Activated naive CD8-positive, alpha-beta T cell treated with anti-CD3 and anti-CD28 coated beads, Interleukin-2, amount 50 U/mL, for 24 hours (primary cell): ENCODE measurements at regions not wholly inside any gene's neighbourhood (a gene's known extent, or its start where the extent isn't known, plus 50 kb on each side); places are given as distances from the start of the nearest gene placed in this dataset.
"Not testable (repeated sequence)": the region's sequence is repeated elsewhere in the genome, so short reads cannot be mapped to it uniquely, and the experiment has no call there.

Experiments used
- ATAC-seq: fragments of 150-1000 bp; cut with Tn5 transposase; one replicate; pipeline ENCODE4 v1.10.0; 2021
- DNase-seq: peaks from one replicate; pipeline ENCODE4 v3.0.0; 2021
- H3K27ac Mint-ChIP-seq: one replicate; pipeline ENCODE4 v1.8.0; 2021; ENCODE audit warnings: mild to moderate bottlenecking, mixed read lengths
- H3K27me3 Mint-ChIP-seq: one replicate; pipeline ENCODE4 v1.8.0; 2021; ENCODE audit warnings: mixed read lengths
- H3K36me3 Mint-ChIP-seq: one replicate; pipeline ENCODE4 v1.8.0; 2021; ENCODE audit warnings: low read depth, mixed read lengths
- H3K4me1 Mint-ChIP-seq: one replicate; pipeline ENCODE4 v1.8.0; 2021; ENCODE audit warnings: mixed read lengths
- H3K4me3 Mint-ChIP-seq: one replicate; pipeline ENCODE4 v1.8.0; 2021; ENCODE audit warnings: mild to moderate bottlenecking, moderate library complexity, mixed read lengths
- H3K9me3 Mint-ChIP-seq: one replicate; pipeline ENCODE4 v1.8.0; 2021; ENCODE audit warnings: mixed read lengths

DNA sequence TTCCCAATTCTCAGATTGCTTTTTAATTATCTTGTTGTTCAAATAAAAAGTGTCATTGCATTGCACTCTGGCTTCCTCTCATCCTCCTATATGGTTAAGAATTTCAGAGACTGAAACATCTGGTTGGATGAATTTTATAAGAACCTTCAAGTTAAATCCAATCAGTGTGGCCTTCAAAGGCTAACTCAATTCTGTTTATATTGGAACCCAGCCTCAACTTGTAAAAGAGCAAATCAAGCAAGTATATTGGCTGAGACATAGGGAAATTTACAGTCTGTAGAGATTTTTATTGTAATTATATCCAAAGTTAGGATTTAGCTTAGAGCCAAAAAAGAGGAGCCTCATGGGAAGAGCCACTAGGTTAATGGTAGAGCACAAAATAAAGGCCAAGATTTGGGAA, 159.9 kb upstream of the FER start:
- H3K36me3 Mint-ChIP-seq = no peaks in the 10 kb centered on the region
- H3K27me3 Mint-ChIP-seq = peaks cover 14% of the 10 kb centered on the region
- no peaks in the 10 kb centered on the region for H3K9me3 Mint-ChIP-seq
- no peak overlapping the region for H3K27ac Mint-ChIP-seq
- DNase-seq (no peak), ATAC-seq (no peak)
- H3K4me3 Mint-ChIP-seq = no peak overlapping the region
- no peaks in the 10 kb centered on the region for H3K4me1 Mint-ChIP-seq

DNA sequence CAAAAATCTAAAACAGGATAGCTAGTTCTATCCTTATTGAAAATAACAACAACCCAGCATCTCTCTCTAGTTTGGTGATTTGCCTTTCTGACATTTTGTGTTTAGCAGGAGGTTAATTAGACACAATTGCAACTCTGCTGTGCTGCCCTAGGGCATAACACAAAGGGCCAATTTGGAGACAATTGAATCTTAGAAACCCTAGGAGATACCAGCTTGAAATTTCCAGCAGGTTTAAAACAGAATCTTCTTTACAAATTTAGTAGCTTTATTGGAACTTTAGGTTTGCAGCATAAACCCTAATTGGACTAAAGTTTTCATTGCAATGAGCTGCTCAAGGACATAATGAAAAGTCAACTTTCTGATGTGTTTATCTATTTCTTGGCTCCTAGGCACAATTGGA, 166.7 kb upstream of the FER start:
- no peak overlapping the region for H3K27ac Mint-ChIP-seq
- no peak overlapping the region for H3K4me3 Mint-ChIP-seq
- H3K9me3 Mint-ChIP-seq = no peaks in the 10 kb centered on the region
- H3K4me1 Mint-ChIP-seq = no peaks in the 10 kb centered on the region
- peaks cover 17% of the 10 kb centered on the region for H3K27me3 Mint-ChIP-seq
- no peak for DNase-seq
- ATAC-seq = no peak
- H3K36me3 Mint-ChIP-seq = no peaks in the 10 kb centered on the region

DNA sequence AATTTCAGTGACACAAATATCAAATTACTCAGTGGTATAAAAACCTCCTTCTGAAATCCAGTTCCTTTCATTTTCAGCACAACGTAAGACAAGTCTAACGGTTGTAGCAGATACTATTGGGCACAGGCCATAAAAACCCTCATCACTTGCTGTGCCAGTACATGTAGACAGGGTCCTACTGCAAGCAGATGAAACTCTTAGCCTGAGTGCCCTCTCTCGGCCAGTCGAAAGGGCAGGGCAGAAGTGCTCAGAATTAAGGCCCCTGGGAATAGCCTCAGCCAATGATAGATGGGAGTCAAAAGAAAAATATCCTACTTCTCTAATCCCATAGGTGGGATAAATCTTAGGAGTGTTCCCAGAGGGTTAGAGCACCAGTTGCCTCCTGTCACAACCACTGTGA, 168.5 kb upstream of the FER start:
- Mint-ChIP-seq H3K36me3 (peaks cover under 1% of the 10 kb centered on the region), H3K9me3 (peaks cover 7% of the 10 kb centered on the region), H3K27ac (no peak overlapping the region), H3K27me3 (peaks cover 10% of the 10 kb centered on the region), H3K4me3 (no peak overlapping the region), H3K4me1 (no peaks in the 10 kb centered on the region)
- ATAC-seq (no peak), DNase-seq (no peak)

DNA sequence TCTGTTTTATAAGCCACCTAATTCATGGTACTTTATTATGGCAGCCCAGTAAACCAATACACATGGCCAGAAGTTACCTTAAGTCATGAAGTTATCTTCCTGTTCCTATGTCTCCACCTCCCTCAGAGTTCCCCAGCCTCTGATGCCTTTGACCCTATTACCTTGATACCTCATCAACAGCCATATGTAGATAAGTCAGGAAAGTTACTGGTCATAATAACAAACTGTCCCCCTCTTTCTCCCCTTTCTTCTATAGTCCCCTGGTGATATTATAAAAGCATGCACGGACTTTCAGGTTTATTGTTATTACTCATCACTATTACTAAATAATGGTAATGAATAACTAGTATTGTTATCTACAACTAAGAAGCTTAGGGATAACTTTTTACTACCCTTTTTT, 168.9 kb upstream of the FER start:
- DNase-seq = no peak
- no peak for ATAC-seq
- Mint-ChIP-seq H3K27ac (no peak overlapping the region), H3K9me3 (peaks cover 7% of the 10 kb centered on the region), H3K36me3 (peaks cover 2% of the 10 kb centered on the region), H3K4me3 (no peak overlapping the region), H3K4me1 (no peaks in the 10 kb centered on the region), H3K27me3 (peaks cover 10% of the 10 kb centered on the region)

DNA sequence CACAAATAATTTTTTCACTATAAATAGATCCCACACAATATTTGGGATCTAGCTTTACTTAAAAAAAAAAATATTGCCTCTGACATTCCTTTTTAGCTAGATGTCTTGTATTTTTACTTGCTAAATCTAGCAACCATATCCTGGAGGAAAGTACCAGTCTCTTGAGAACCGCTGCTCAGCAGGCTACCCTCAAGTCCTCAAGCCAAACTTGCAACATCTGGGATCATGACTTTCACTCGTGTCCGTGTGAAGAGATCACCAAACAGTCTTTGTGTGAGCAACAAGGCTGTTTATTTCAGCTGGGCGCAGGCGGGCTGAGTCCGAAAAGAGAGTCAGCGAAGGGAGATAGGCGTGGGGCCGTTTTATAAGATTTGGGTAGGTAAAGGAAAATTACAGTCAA, 180.3 kb upstream of the FER start:
- H3K4me1 Mint-ChIP-seq = no peaks in the 10 kb centered on the region
- no peaks in the 10 kb centered on the region for H3K27me3 Mint-ChIP-seq
- no peak overlapping the region for H3K27ac Mint-ChIP-seq
- DNase-seq (no peak), ATAC-seq (no peak)
- no peaks in the 10 kb centered on the region for H3K9me3 Mint-ChIP-seq
- no peaks in the 10 kb centered on the region for H3K36me3 Mint-ChIP-seq
- no peak overlapping the region for H3K4me3 Mint-ChIP-seq

DNA sequence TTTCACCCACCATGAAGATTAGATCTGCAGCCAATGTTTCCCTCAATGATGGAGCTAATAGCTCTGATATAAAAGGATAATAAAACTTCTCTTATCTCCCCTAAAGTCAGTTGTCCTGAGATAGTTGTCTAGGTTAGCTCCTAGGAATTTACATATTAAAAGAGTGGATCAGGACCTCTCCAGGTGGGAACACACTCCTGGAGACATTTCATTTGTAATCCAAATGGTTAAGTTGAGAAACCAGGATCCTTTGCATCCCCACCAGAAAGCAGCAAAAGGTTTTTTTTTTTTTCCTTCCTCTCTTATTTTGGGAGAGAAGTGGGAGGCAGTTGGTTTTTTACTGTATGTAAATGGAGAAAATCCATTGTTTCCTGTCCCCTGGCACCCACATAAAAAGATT, 182.5 kb upstream of the FBXL17 start:
- H3K27ac Mint-ChIP-seq = no peak overlapping the region

DNA sequence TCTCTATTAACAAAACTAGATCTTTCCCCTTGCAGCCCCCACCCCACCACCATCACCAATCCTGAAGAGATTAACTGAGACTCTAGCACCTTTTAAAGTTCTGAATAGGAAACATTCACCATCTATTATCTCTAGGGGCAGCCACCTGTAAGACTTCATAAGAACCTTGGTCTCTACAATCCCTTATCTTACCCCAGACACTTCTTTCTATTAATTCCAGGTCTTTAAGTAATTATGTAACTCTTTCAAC, 180.2 kb upstream of the FBXL17 start:
- Mint-ChIP-seq H3K9me3 (no peaks in the 10 kb centered on the region), H3K27ac (no peak overlapping the region), H3K27me3 (no peaks in the 10 kb centered on the region), H3K4me1 (no peaks in the 10 kb centered on the region), H3K36me3 (no peaks in the 10 kb centered on the region), H3K4me3 (no peak overlapping the region)
- no peak for DNase-seq
- no peak for ATAC-seq

More for the DNA sequence above, 182.5 kb upstream of the FBXL17 start:
- H3K4me1 Mint-ChIP-seq = no peaks in the 10 kb centered on the region
- no peak for ATAC-seq
- no peaks in the 10 kb centered on the region for H3K36me3 Mint-ChIP-seq
- no peaks in the 10 kb centered on the region for H3K9me3 Mint-ChIP-seq
- no peaks in the 10 kb centered on the region for H3K27me3 Mint-ChIP-seq
- DNase-seq = no peak
- no peak overlapping the region for H3K4me3 Mint-ChIP-seq

DNA sequence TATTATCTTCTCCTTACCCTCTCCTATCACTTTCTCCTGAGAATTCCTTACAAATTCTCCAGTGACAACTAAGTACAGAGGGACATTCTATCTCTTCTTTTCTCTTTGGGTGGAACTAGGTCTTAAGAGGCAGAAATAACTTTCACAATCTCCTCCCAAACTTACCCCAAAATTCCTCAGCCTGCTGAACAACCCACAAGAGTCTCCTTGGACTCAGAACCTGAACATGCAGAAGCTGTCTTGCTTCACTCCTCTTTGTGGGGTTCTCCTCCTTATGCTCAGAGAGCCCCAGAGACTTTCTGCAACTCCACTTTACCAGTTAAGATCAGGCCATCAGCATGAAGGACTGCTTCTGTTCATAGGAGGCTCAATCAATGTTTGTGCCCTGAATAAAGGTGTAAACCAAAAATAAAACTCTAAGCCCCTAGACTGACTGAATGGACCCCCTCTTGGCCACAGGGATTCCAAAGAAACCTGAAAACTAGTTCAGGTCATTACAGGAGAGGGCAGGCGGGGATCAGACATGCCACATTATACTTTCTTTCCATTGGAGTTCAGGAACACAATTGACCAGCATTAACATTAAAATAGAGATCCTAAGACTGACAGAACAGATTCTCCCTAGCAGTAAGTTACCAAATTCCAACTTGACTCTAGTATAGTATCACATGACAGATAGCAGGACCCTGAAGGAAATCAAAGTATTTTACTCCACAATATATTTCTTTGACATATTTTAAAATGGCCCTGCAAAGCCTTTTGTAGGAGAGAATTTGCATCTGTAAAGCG, 179.7 kb upstream of the FBXL17 start:
- Mint-ChIP-seq H3K27me3 (no peaks in the 10 kb centered on the region), H3K4me1 (no peaks in the 10 kb centered on the region), H3K4me3 (no peak overlapping the region), H3K36me3 (no peaks in the 10 kb centered on the region), H3K27ac (no peak overlapping the region), H3K9me3 (no peaks in the 10 kb centered on the region)
- no peak for DNase-seq
- no peak for ATAC-seq

DNA sequence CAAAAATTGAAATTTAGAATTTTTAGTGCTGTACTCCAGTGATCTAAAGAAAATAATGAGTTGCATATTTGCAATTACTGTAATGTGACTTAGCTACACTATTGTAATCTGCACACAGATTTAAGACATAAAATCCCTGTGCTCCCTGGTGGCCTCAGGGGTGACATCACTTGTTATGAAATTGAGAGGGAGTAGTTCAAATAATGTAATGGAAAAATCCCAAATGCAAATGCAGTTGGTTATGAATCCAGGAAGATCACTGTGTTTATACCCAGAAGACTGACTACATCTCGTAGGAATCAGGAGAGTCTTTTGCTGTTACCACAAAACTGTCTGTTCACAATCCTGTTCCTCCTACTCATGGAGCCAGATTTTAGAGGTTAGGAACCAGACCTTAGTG, 178.7 kb upstream of the FBXL17 start:
- Mint-ChIP-seq H3K27ac (no peak overlapping the region), H3K36me3 (no peaks in the 10 kb centered on the region), H3K4me3 (no peak overlapping the region), H3K4me1 (no peaks in the 10 kb centered on the region), H3K9me3 (no peaks in the 10 kb centered on the region), H3K27me3 (no peaks in the 10 kb centered on the region)
- DNase-seq (no peak), ATAC-seq (no peak)

DNA sequence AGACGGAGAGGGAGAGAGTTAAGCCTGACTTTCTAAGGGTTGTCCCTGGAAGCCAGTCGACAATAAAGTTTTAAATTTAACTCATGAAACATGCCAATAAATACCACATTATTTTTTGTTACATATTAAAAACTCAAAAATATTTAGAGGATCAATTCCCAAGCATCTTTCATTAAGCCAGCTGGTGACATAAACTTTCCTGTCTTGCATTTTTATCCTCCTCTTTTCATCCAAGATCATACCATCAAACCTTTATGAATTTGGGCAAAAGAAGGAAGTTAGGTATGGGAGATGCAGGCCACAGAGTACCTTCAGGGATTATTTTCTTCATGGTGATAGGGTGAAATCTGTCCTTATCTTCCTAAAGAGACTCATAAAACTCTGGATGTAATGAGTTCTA, 178.3 kb upstream of the FBXL17 start:
- ATAC-seq (no peak), DNase-seq (no peak)
- Mint-ChIP-seq H3K27ac (no peak overlapping the region), H3K4me3 (no peak overlapping the region), H3K36me3 (no peaks in the 10 kb centered on the region), H3K9me3 (no peaks in the 10 kb centered on the region), H3K27me3 (no peaks in the 10 kb centered on the region), H3K4me1 (no peaks in the 10 kb centered on the region)

DNA sequence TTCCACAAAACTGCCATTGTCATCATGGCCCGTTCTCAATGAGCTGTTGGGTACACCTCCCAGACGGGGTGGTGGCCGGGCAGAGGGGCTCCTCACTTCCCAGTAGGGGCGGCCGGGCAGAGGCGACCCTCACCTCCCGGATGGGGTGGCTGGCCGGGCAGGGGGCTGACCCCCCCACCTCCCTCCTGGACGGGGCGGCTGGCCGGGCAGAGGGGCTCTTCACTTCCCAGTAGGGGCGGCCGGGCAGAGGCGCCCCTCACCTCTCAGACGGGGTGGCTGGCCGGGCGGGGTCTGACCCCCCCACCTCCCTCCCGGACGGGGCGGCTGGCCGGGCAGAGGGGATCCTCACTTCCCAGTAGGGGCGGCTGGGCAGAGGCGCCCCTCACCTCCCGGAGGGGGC, 176.9 kb upstream of the FBXL17 start:
- H3K27me3 Mint-ChIP-seq, H3K27ac Mint-ChIP-seq, H3K36me3 Mint-ChIP-seq, H3K4me1 Mint-ChIP-seq, DNase-seq, H3K4me3 Mint-ChIP-seq, H3K9me3 Mint-ChIP-seq, ATAC-seq: not testable (repeated sequence)

DNA sequence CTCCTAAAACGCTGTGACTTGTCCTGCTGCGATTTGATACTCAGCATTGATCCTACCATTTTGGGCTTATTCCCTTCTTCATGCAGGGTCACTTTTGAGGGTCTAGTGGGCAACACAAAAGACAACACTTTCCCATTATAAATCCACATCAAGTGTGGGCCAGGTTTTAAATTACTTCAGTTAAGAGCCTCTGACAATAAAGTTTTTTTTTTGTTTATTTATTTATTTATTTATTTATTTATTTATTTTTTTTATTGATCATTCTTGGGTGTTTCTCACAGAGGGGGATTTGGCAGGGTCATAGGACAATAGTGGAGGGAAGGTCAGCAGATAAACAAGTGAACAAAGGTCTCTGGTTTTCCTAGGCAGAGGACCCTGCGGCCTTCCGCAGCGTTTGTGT, 176.2 kb upstream of the FBXL17 start:
- not testable (repeated sequence) for H3K4me3 Mint-ChIP-seq, H3K4me1 Mint-ChIP-seq, H3K27ac Mint-ChIP-seq, H3K9me3 Mint-ChIP-seq, H3K27me3 Mint-ChIP-seq, DNase-seq, ATAC-seq, H3K36me3 Mint-ChIP-seq

DNA sequence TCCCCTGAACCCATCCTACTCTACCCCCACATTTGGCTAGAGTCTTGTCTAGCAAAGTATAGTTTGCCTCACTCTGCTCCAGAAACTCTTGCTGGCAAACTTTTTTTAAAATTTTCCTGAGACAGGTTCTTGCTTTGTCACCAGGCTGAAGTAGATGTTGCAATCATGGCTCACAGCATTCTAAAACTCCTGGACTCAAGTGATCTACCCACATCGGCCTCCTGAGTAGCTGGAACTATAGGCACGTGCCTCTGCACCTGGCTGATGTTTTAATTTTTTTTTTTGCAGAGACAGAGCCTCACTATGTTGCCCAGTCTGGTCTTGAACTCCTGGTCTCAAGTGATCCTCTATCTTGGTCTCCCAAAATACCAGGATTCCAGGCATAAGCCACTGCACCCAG, 175.8 kb upstream of the FBXL17 start:
- ATAC-seq (no peak), DNase-seq (no peak)
- no peaks in the 10 kb centered on the region for H3K36me3 Mint-ChIP-seq
- no peaks in the 10 kb centered on the region for H3K9me3 Mint-ChIP-seq
- H3K4me1 Mint-ChIP-seq = no peaks in the 10 kb centered on the region
- no peak overlapping the region for H3K4me3 Mint-ChIP-seq
- H3K27me3 Mint-ChIP-seq = peaks cover 2% of the 10 kb centered on the region
- no peak overlapping the region for H3K27ac Mint-ChIP-seq

DNA sequence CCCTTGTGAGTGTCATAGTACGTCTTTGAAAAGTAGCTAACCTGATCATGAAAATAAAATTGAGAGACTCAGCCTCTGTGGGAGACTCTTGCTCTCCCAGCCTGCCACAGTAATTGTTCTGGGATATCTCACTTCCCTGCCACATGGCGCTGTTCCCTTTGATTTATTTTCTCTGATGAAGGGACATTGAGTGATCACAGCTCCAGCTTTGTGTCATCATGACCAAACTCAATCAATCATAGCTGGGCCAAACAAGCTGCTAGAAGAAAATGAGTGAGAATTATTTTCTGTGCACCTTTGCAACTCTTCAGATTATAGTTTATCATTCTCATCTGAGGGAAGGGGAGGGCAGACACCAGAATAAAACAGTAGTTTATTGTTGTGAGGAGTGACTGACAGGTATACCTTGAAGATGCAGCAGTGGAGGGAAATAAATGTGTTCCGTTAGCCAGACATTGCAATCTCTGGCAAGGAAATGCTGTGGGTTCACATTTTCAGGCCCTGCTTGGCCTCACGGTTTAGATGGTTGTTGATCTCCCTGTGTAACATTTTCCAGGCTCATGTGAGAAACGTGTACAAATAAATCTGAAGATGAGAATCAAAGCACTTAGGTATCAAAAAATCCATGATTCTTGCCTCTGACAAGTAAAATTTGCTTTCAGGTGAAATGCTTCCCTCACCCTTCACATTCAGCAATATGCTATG, 174.7 kb upstream of the FBXL17 start:
- Mint-ChIP-seq H3K4me3 (no peak overlapping the region), H3K36me3 (no peaks in the 10 kb centered on the region), H3K27ac (no peak overlapping the region), H3K4me1 (no peaks in the 10 kb centered on the region), H3K9me3 (no peaks in the 10 kb centered on the region), H3K27me3 (peaks cover 3% of the 10 kb centered on the region)
- DNase-seq = no peak
- no peak for ATAC-seq

DNA sequence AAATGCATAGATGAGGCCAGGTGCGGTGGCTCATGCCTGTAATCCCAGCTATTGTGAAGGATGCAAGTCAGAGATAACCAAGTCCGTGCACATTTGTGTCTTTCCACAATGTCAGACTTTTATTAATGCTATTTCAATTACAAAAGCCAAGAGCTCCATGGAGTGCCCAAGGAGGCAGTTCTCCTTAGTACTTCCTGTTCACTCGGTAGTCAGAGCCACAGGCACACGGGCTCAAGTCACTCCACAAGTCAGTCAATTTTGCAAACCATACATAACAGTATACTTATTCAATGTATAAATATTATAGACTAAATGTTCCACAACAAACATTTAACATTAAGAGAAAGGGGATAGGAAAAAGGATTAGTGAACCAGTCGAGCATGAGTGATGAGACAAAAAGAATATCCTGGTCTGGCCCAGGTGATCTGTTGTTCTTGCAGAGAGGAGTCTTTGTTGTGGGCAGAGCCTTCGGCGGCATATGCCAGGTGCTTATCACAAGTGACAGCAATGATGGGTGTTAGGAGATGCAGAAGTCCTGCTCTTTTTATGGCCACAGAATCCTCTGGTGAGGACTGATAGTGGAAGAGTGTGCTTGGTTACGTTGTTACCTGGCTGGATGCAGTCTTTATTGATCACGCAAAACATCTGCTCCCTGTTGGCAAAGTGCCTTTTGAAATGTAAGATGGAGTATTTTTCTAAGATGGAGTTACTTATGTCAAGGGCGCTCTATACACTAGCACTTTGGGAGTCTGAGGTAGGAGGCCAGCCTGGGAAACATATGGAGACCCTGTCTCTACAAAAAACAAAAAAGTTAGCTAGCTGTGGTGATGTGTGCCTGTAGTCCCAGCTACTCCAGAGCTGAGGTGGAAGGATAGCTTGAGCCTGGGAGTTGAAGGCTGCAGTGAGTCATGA, 167.0 kb upstream of the FBXL17 start:
- Mint-ChIP-seq H3K27ac (no peak overlapping the region), H3K9me3 (no peaks in the 10 kb centered on the region), H3K27me3 (peaks cover 13% of the 10 kb centered on the region), H3K36me3 (no peaks in the 10 kb centered on the region), H3K4me1 (no peaks in the 10 kb centered on the region), H3K4me3 (no peak overlapping the region)
- DNase-seq = no peak
- ATAC-seq = no peak
